ENCODE measurements at regions not wholly inside any gene's neighbourhood (a gene's known extent, or its start where the extent isn't known, plus 50 kb on each side); places are given as distances from the start of the nearest gene placed in this dataset.
"Not testable (repeated sequence)": the region's sequence is repeated elsewhere in the genome, so short reads cannot be mapped to it uniquely, and the experiment has no call there.

GRCh38 chrX:77127571-77127970 is 319.6 kb upstream of the FGF16 start:
- DNase-seq (ENCODE audit: low read depth in 3 of 3, low spot score in 2 of 3) = not testable (repeated sequence)

- DNase-seq (ENCODE audit: low read depth in 3 of 3, low spot score in 2 of 3) = no peak
These were observed 303.3 kb upstream of the FGF16 start for GRCh38 chrX:77143907-77144306.

GRCh38 chrX:77160301-77160700 is 286.9 kb upstream of the FGF16 start:
- DNase-seq (ENCODE audit: low read depth in 3 of 3, low spot score in 2 of 3) = no peak

- DNase-seq (ENCODE audit: low read depth in 3 of 3, low spot score in 2 of 3) = no peak
These were observed 284.4 kb upstream of the FGF16 start for GRCh38 chrX:77162777-77163176.

GRCh38 chrX:77167993-77168392 is 279.2 kb upstream of the FGF16 start:
- no peak for DNase-seq (ENCODE audit: low read depth in 3 of 3, low spot score in 2 of 3)

- no peak for DNase-seq (ENCODE audit: low read depth in 3 of 3, low spot score in 2 of 3)
These were observed 272.3 kb upstream of the FGF16 start for GRCh38 chrX:77174680-77175519.

- no peak for DNase-seq (ENCODE audit: low read depth in 3 of 3, low spot score in 2 of 3)
These were observed 246.5 kb upstream of the FGF16 start for GRCh38 chrX:77200663-77201062.

- DNase-seq (ENCODE audit: low read depth in 3 of 3, low spot score in 2 of 3) = no peak
These were observed 224.1 kb upstream of the FGF16 start for GRCh38 chrX:77223046-77223445.

- no peak for DNase-seq (ENCODE audit: low read depth in 3 of 3, low spot score in 2 of 3)
These were observed 182.7 kb upstream of the FGF16 start for GRCh38 chrX:77264490-77264889.

- DNase-seq (ENCODE audit: low read depth in 3 of 3, low spot score in 2 of 3) = no peak
These were observed 171.8 kb upstream of the FGF16 start for GRCh38 chrX:77275392-77275791.

- DNase-seq (ENCODE audit: low read depth in 3 of 3, low spot score in 2 of 3) = no peak
These were observed 170.4 kb upstream of the FGF16 start for GRCh38 chrX:77276742-77277141.

GRCh38 chrX:77277911-77278310 is 169.3 kb upstream of the FGF16 start:
- no peak for DNase-seq (ENCODE audit: low read depth in 3 of 3, low spot score in 2 of 3)

GRCh38 chrX:77279373-77279772 is 167.8 kb upstream of the FGF16 start:
- DNase-seq (ENCODE audit: low read depth in 3 of 3, low spot score in 2 of 3) = not testable (repeated sequence)

- DNase-seq (ENCODE audit: low read depth in 3 of 3, low spot score in 2 of 3) = no peak
These were observed 153.7 kb upstream of the FGF16 start for GRCh38 chrX:77293331-77293995.

- DNase-seq (ENCODE audit: low read depth in 3 of 3, low spot score in 2 of 3) = no peak
These were observed 148.9 kb upstream of the FGF16 start for GRCh38 chrX:77298296-77298695.

- DNase-seq (ENCODE audit: low read depth in 3 of 3, low spot score in 2 of 3) = no peak
These were observed 148.4 kb upstream of the FGF16 start for GRCh38 chrX:77298790-77299189.

- DNase-seq (ENCODE audit: low read depth in 3 of 3, low spot score in 2 of 3) = no peak
These were observed 147.6 kb upstream of the FGF16 start for GRCh38 chrX:77299549-77299948.

GRCh38 chrX:77342004-77342403 is 105.2 kb upstream of the FGF16 start:
- DNase-seq (ENCODE audit: low read depth in 3 of 3, low spot score in 2 of 3) = no peak

- DNase-seq (ENCODE audit: low read depth in 3 of 3, low spot score in 2 of 3) = no peak
These were observed 100.3 kb upstream of the FGF16 start for GRCh38 chrX:77346859-77347258.

- DNase-seq (ENCODE audit: low read depth in 3 of 3, low spot score in 2 of 3) = no peak
These were observed 99.6 kb upstream of the FGF16 start for GRCh38 chrX:77347572-77347971.

GRCh38 chrX:77389891-77390290 is 57.3 kb upstream of the FGF16 start:
- DNase-seq (ENCODE audit: low read depth in 3 of 3, low spot score in 2 of 3) = no peak

- not testable (repeated sequence) for DNase-seq (ENCODE audit: low read depth in 3 of 3, low spot score in 2 of 3)
These were observed 56.8 kb upstream of the FGF16 start for GRCh38 chrX:77390365-77390764.
